DND-41 (cell line): ENCODE measurements at regions not wholly inside any gene's neighbourhood (a gene's known extent, or its start where the extent isn't known, plus 50 kb on each side); places are given as distances from the start of the nearest gene placed in this dataset.

ENCODE experiments used
- ATAC-seq: fragments of 200-7000 bp; cut with Tn5 transposase; 3 replicates; pipeline ENCODE4 v1.9.1; 2021; ENCODE audit warnings: low read depth; ENCODE audit not compliant: insufficient read depth
- DNase-seq: peaks from one replicate; pipeline ENCODE4 v3.0.0-alpha.2; 2020
- H2AFZ ChIP-seq: 2 replicates; pipeline ENCODE4 v1.6.0; 2012; ENCODE audit warnings: low read depth, low read length
- H3K27ac ChIP-seq: 2 replicates; pipeline ENCODE4 v1.5.1; 2012; ENCODE audit warnings: low read length, inconsistent platforms
- H3K27me3 ChIP-seq: fragments of 200-600 bp; sonication (generic); 2 replicates; pipeline ENCODE4 v1.6.0; 2012; ENCODE audit warnings: low read length, mild to moderate bottlenecking, inconsistent platforms; ENCODE audit not compliant: insufficient read depth, poor library complexity
- H3K36me3 ChIP-seq: 2 replicates; pipeline ENCODE4 v1.5.1; 2012; ENCODE audit warnings: low read length, inconsistent platforms; ENCODE audit not compliant: insufficient read depth
- H3K4me1 ChIP-seq: 2 replicates; pipeline ENCODE4 v1.5.1; 2012; ENCODE audit warnings: mild to moderate bottlenecking, low read length; ENCODE audit not compliant: insufficient read depth
- H3K4me2 ChIP-seq: 2 replicates; pipeline ENCODE4 v1.6.0; 2012; ENCODE audit warnings: mild to moderate bottlenecking, moderate library complexity, low read length, inconsistent platforms; ENCODE audit not compliant: insufficient read depth
- H3K4me3 ChIP-seq, 2 experiments: fragments of 200-600 bp in 1 of 2; shearing (Covaris generic) in 1 of 2; 2 replicates each; pipeline ENCODE4 v1.5.1; 2012 to 2016; ENCODE audit warnings: inconsistent platforms in 2 of 2, low read length in 2 of 2, mild to moderate bottlenecking in 2 of 2, low read depth in 1 of 2, moderate library complexity in 1 of 2
- H3K79me2 ChIP-seq: 2 replicates; pipeline ENCODE4 v1.6.0; 2012; ENCODE audit warnings: low read length, inconsistent platforms; ENCODE audit not compliant: insufficient read depth
- H3K9ac ChIP-seq: 2 replicates; pipeline ENCODE4 v1.6.0; 2012; ENCODE audit warnings: low read depth, mild to moderate bottlenecking, inconsistent platforms, low read length, moderate library complexity
- H3K9me3 ChIP-seq: 2 replicates; pipeline ENCODE4 v1.5.1; 2012; ENCODE audit warnings: low read length, moderate library complexity, mild to moderate bottlenecking, inconsistent platforms; ENCODE audit not compliant: insufficient read depth, severe bottlenecking
- H4K20me1 ChIP-seq: 2 replicates; pipeline ENCODE4 v1.6.0; 2012; ENCODE audit warnings: low read length; ENCODE audit not compliant: insufficient read depth
- CTCF ChIP-seq: IDR thresholded peaks from 2 replicates; pipeline ENCODE4 v1.5.1; 2012; ENCODE audit warnings: borderline replicate concordance, low read length, moderate library complexity, mild to moderate bottlenecking; ENCODE audit not compliant: poor library complexity, severe bottlenecking; ENCODE audit errors: extremely low read depth
- EZH2 ChIP-seq: IDR thresholded peaks from 3 replicates; pipeline ENCODE4 v1.6.1; 2012; ENCODE audit warnings: borderline replicate concordance, low read depth, mild to moderate bottlenecking, moderate library complexity, low read length, inconsistent platforms; ENCODE audit not compliant: severe bottlenecking

GRCh38 chr7:49631071-49631815, 142.2 kb upstream of the VWC2 start:
- H3K4me1 ChIP-seq, result no peaks in the 10 kb centered on the region
- H2AFZ ChIP-seq, result no peak overlapping the region
- H3K4me3 ChIP-seq, result no peak overlapping the region
- H3K4me2 ChIP-seq, result no peak overlapping the region
- no peak overlapping the region for H3K27ac ChIP-seq
- H3K79me2 ChIP-seq, result no peaks in the 10 kb centered on the region
- no peak for TF ChIP-seq CTCF
- no peak for TF ChIP-seq EZH2
- ATAC-seq (no peak), DNase-seq (no peak)
- no peak overlapping the region for H3K9ac ChIP-seq
- H4K20me1 ChIP-seq, result no peaks in the 10 kb centered on the region
- no peaks in the 10 kb centered on the region for H3K9me3 ChIP-seq
- H3K36me3 ChIP-seq, result no peaks in the 10 kb centered on the region
- peaks cover 4% of the 10 kb centered on the region for H3K27me3 ChIP-seq

- Histone ChIP-seq H3K27ac (no peak overlapping the region), H3K79me2 (no peaks in the 10 kb centered on the region), H3K9ac (no peak overlapping the region), H3K36me3 (no peaks in the 10 kb centered on the region), H3K9me3 (no peaks in the 10 kb centered on the region), H3K27me3 (no peaks in the 10 kb centered on the region), H3K4me2 (no peak overlapping the region), H2AFZ (no peak overlapping the region), H4K20me1 (no peaks in the 10 kb centered on the region), H3K4me1 (no peaks in the 10 kb centered on the region), H3K4me3 (no peak overlapping the region)
- TF ChIP-seq EZH2 (no peak), CTCF (no peak)
- no peak for DNase-seq
- ATAC-seq, result no peak
Observed at GRCh38 chr7:49631960-49632359, 141.5 kb upstream of the VWC2 start.

DNA sequence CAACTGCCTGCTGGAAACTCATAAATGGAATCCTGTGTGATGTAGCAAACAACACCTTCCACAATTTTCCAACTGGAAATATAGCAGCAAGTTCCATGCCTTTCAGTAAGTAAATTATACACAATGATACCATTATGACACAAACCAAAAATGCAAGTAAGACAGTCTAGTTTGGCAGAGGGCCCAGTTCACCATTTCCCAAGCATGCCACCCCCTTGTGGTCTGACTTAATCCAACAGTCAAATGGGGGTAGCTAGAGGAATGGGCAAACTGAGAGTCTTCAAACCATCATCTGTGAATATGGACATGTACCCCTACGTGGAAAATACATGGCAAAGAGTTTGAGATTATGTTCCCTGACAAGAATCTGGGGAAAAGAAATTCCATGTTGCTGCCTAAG, 137.6 kb upstream of the VWC2 start:
- no peak overlapping the region for H3K27ac ChIP-seq
- H3K79me2 ChIP-seq, result no peaks in the 10 kb centered on the region
- no peaks in the 10 kb centered on the region for H3K9me3 ChIP-seq
- no peak for ATAC-seq
- no peaks in the 10 kb centered on the region for H3K36me3 ChIP-seq
- H3K4me1 ChIP-seq, result no peaks in the 10 kb centered on the region
- H3K27me3 ChIP-seq, result no peaks in the 10 kb centered on the region
- no peak overlapping the region for H2AFZ ChIP-seq
- H3K4me3 ChIP-seq, result no peak overlapping the region
- H4K20me1 ChIP-seq, result no peaks in the 10 kb centered on the region
- no peak for DNase-seq
- peak; percentile 15 for TF ChIP-seq CTCF
- TF ChIP-seq EZH2, result no peak
- H3K4me2 ChIP-seq, result no peak overlapping the region
- no peak overlapping the region for H3K9ac ChIP-seq
